GM19372 (cell line): ENCODE measurements at regions not wholly inside any gene's neighbourhood (a gene's known extent, or its start where the extent isn't known, plus 50 kb on each side); places are given as distances from the start of the nearest gene placed in this dataset.
A peak's percentile ranks its signal among the peaks of the same experiment; 100 is the strongest.

Experiments
- ATAC-seq: cut with Tn5 transposase; IDR thresholded peaks from one replicate; pipeline ENCODE4 v1.9.1; 2021; ENCODE audit warnings: mild to moderate bottlenecking, low read depth, moderate library complexity; ENCODE audit not compliant: unreplicated experiment

DNA sequence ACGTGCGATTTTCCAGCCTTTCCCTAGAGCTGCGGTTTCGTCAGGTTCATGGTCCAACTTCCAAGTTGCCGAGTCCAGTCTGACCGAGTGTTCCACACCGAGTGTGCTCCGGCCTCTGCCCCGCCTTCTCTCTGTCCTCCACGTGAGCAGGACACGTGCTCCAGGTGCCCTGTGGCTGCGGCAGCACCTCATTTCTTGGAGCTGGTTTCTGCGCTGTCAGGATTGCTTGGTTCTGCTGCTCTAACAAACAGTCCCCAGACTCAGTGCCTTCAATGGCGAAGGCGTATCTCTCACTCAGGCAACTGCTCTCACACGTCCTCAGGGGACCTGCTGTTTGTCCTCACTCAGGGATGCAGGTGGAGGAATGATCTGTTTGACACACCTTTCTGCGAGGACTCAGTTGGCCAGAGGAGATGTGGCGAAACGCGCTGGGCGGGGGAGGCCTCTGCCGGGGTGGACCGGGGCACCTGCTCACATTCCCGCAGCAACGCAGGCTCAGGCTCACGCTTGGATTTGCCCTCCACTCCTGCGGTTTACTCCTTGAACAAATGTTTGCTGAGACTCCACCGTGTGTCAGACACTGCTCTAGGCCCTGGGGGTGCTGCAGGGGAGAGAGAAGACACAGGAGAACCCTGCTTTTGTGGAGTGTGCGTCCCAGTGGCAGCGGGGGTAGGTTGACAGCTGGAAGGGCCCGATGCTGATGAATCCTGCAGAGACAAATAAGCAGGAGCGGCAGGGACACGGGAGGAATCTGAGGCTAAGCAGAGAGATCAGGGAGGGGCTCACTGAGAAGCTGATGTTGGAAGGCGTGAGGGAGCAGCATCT, 63.4 kb upstream of the FBRSL1 start:
- no peak for ATAC-seq

GRCh38 chr12:132424811-132425210, 65.1 kb upstream of the FBRSL1 start:
- no peak for ATAC-seq

- ATAC-seq: no peak
These were observed 65.9 kb upstream of the FBRSL1 start for GRCh38 chr12:132423820-132424645.

DNA sequence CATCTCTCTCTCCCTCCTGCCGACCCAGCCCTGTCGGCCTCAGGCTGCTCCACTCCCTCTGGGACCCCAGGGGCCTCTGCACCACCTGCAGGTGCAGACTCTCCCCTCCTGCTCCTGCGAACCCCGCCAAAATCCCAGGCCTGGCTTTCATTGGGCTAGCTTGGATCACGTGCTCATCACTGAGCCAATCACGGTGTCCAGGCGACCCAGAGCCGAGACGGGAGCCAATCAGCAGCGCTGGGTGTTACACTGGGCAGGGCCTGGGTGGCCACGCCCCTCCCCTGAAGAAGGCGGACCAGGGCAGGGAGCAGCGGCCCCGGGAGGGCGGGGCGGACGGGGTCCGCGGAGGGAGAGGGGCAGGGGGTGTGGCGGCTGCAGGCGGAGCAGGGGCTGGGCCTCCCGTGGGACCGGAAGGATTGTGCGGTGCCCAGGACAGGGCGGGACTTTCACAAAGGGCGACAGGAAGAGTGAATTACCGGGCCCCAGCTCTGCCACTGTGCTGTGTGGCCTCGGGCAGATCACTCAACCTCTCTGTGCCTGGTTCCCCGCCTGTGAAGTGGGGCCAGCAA, 66.6 kb upstream of the FBRSL1 start:
- ATAC-seq: no peak

GRCh38 chr12:132422381-132423043, 67.4 kb upstream of the FBRSL1 start:
- ATAC-seq: no peak

DNA sequence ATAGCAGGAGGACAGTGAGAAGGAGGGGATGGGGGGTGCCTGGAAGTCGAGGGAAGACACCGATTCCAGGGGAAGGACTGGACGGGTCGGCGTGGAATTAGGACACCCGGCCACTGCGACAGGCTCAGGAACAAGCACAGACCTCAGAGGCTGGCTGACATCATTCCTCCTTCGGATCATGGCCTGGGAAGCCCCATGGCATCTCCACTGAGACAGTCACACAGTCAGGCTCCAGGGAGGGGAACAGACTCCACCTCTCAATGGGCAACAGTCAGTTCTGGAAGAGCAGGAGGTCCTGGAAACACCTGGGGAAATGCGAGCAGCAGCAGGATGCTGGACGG, 67.9 kb upstream of the FBRSL1 start:
- ATAC-seq: no peak

DNA sequence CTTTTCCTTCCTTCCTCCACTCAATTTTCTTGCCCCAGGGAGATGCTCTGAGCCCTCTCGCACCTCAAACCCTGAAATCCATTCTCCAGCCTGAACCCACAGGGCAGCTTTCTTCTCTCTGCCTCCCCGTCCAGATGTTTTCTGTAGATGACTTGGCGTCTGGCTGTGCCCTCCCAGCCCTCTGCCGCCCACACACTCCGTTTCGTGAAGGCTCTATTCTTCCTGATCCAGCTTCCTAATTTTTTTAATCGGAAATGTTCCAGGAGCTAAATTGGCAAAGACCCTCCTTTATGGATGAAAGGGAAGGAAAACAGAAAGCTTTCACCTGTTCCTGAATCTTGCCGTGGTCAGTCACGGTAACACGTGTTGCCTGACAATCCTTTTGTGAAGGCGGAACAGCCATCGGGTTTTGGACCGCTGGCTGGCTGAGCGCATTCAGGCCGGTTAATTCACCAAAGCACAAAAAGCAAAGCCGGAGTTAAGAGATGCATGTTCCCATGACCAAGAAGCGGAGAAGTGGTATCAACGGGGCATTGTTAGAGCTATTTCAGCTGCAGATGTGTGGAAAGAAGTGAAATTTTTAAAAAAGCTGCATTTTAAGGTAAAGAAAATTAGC, 70.2 kb upstream of the FBRSL1 start:
- ATAC-seq: no peak

GRCh38 chr12:132418393-132418925, 71.5 kb upstream of the FBRSL1 start:
- no peak for ATAC-seq

DNA sequence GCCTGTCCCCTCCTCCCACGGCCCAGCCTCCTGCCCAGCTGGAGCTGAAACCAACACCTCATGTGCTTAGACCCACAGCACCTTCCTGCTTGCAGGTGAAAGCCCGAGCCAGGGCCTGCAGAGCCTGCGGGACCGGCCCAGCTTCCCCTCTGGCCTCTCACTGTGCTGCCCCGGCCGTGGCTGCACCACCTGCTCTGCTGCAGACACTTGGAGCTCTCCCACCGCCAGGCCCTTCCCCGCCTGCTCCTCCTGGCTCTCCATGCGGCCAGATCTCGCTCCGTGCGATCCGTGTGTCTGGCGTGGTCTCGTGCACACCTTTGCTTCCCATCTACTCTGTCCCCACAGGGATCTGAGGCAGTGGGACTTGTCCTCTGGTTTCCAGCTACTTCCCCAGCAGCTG, 72.2 kb upstream of the FBRSL1 start:
- ATAC-seq: no peak

GRCh38 chr12:132416827-132417226, 73.1 kb upstream of the FBRSL1 start:
- ATAC-seq: no peak

GRCh38 chr12:132416121-132416673, 73.8 kb upstream of the FBRSL1 start:
- ATAC-seq: no peak

GRCh38 chr12:132415327-132416120, 74.4 kb upstream of the FBRSL1 start:
- no peak for ATAC-seq

DNA sequence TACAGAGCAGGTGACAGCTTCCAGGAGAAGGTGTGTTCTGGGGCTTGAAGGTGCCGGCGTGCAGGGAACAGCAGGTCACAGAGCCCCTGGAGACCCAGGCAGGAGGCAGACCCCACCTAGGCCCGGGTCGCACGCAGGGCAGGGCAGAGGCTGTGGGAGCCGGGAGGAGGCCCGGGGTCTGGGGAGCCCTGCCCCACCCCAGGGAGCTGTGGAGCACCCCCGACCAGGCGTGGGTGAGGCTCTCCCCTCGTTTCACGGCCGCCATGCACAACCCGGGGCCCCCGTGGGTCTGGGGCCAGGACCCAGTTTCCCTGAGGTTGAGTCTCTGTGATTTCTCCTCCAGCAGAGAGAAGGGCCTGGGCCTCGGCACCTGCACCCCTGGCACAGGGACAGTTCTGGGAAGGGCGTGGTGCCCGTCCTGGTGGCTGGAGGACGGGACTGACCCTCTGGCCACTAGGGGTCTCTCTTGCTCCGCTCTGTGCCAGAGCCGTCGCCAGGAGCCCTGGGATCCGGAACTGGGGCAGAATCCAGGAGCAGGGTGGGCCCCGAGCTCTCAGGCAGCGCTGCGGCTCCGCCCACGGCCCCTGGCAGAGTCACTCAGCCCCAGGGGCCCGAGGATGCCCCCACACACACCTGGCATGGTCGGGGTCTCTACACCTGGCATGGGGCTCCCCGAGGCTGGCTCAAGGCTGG, 75.2 kb upstream of the FBRSL1 start:
- peak; percentile 68 for ATAC-seq

GRCh38 chr12:132413931-132414588, 75.9 kb upstream of the FBRSL1 start:
- no peak for ATAC-seq

- ATAC-seq: no peak
These were observed 78.5 kb upstream of the FBRSL1 start for GRCh38 chr12:132411457-132411856.

GRCh38 chr12:132410849-132411248, 79.1 kb upstream of the FBRSL1 start:
- ATAC-seq: no peak

DNA sequence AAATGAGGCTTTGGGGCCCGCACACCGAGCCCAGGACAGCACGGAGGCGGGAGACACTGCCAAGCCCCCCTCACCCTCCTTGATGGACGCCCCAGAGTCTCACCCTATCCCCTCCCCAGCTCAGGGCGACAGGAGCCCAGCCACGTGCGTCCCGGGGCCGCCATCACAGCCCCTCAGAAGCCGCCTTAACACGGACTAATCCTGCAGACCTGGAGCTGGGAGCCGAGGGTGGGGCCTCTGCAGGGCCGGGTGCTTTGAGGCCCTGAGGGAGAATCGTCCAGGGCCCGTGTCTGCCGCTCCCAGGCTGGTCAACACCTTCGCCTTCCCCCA, 79.7 kb upstream of the FBRSL1 start:
- ATAC-seq: no peak
